ENCODE measurements at regions not wholly inside any gene's neighbourhood (a gene's known extent, or its start where the extent isn't known, plus 50 kb on each side); places are given as distances from the start of the nearest gene placed in this dataset.

DNA sequence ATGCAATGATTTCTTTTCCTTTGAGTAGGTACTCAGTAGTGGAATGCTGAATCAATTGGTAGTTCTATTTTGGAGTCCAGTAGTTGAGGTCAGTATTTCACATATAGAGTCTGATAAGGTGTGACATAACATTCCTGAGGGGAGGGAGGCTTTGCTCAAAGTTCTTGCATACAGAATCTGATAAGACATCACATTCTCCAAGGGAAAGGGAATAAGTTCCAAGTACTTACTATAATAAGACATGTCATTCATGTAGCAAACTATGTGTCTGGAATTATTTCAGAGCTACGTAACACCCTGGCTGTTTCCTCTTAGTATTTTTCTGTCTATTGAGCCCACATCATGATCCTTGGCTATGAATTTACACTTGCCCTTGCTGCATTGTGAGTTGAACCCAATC is 74.3 kb upstream of the POM121L12 start:
- Histone ChIP-seq H3K4me3 (ENCODE audit: low read length) (no peak overlapping the region), H3F3A (ENCODE audit: control insufficient read depth, insufficient read depth) (no peaks in the 10 kb centered on the region), H3K27ac (ENCODE audit: low read depth, low read length) (no peak overlapping the region), H3K27me3 (ENCODE audit: control insufficient read depth, low read length) (no peaks in the 10 kb centered on the region), H3K9me3 (ENCODE audit: control insufficient read depth, insufficient read depth, low read length) (no peaks in the 10 kb centered on the region), H3K79me2 (ENCODE audit: control insufficient read depth, low read length) (no peaks in the 10 kb centered on the region), H3K4me1 (ENCODE audit: control insufficient read depth, low read length) (no peaks in the 10 kb centered on the region), H4K20me1 (ENCODE audit: control insufficient read depth, insufficient read depth, low read depth, low read length) (no peaks in the 10 kb centered on the region), H3K36me3 (ENCODE audit: control insufficient read depth, low read length) (no peaks in the 10 kb centered on the region), H3K4me2 (ENCODE audit: low read length) (no peak overlapping the region), H3K9me2 (replicated peaks; ENCODE audit: control insufficient read depth, low read length) (no peaks in the 10 kb centered on the region)
- TF ChIP-seq, protein P1, sequence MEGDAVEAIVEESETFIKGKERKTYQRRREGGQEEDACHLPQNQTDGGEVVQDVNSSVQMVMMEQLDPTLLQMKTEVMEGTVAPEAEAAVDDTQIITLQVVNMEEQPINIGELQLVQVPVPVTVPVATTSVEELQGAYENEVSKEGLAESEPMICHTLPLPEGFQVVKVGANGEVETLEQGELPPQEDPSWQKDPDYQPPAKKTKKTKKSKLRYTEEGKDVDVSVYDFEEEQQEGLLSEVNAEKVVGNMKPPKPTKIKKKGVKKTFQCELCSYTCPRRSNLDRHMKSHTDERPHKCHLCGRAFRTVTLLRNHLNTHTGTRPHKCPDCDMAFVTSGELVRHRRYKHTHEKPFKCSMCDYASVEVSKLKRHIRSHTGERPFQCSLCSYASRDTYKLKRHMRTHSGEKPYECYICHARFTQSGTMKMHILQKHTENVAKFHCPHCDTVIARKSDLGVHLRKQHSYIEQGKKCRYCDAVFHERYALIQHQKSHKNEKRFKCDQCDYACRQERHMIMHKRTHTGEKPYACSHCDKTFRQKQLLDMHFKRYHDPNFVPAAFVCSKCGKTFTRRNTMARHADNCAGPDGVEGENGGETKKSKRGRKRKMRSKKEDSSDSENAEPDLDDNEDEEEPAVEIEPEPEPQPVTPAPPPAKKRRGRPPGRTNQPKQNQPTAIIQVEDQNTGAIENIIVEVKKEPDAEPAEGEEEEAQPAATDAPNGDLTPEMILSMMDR (IDR thresholded peaks at IDR 0.05; ENCODE audit: low read depth, low read length, poor library complexity, severe bottlenecking) = no peak

DNA sequence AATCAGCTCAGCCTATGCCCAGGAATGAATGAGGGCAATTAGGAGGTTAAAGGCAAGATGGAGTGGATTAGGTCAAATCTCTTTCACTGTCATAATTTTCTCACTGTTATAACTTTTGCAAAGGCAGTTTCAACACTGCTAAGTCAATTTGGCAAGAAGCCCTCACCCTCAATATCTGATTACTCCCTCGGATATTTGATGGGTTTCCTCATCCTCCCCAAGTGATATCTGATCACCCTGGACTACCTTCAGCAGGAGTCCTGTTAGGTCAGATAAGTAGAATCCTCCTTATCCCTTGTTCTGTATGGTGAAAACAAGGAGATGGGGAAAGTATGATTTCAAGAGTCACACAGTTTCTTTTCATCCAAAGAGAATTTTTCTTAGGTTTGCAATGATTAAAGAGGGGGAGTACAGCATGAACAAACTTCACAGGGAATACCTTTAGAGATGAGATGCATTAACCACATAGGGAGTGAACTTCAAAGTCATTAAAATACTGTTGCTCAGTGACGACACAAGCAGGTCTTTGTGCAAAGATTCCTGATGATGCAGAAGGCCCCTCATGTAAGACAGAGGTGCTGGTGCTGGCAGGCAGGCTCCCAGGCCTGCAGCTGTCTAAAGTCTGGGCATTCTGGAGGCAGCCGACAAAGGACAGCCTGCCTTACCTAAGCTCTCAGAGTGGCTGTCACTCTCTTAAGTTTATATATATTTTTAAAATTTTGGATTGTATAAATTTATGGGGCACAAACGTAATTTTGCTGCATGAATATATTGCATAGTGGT is 75.4 kb upstream of the POM121L12 start:
- TF ChIP-seq, protein P1 (IDR thresholded peaks at IDR 0.05; ENCODE audit: low read depth, low read length, poor library complexity, severe bottlenecking) = no peak
- no peak for TF ChIP-seq EZH2phosphoT487 (IDR thresholded peaks at IDR 0.05; ENCODE audit: borderline replicate concordance, low read length)
- no peaks in the 10 kb centered on the region for H3K36me3 ChIP-seq (ENCODE audit: control insufficient read depth, low read length)
- no peak overlapping the region for H3K4me2 ChIP-seq (ENCODE audit: low read length)
- no peaks in the 10 kb centered on the region for H3K4me1 ChIP-seq (ENCODE audit: control insufficient read depth, low read length)
- no peaks in the 10 kb centered on the region for H3K27me3 ChIP-seq (ENCODE audit: control insufficient read depth, low read length)
- H3K4me3 ChIP-seq (ENCODE audit: low read length) = no peak overlapping the region
- H3K9me3 ChIP-seq (ENCODE audit: control insufficient read depth, insufficient read depth, low read length) = no peaks in the 10 kb centered on the region
- H3K27ac ChIP-seq (ENCODE audit: low read depth, low read length) = no peak overlapping the region
- no peaks in the 10 kb centered on the region for H3K9me2 ChIP-seq (replicated peaks; ENCODE audit: control insufficient read depth, low read length)
- no peaks in the 10 kb centered on the region for H3K79me2 ChIP-seq (ENCODE audit: control insufficient read depth, low read length)
- H4K20me1 ChIP-seq (ENCODE audit: control insufficient read depth, insufficient read depth, low read depth, low read length) = no peaks in the 10 kb centered on the region
- no peaks in the 10 kb centered on the region for H3F3A ChIP-seq (ENCODE audit: control insufficient read depth, insufficient read depth)

DNA sequence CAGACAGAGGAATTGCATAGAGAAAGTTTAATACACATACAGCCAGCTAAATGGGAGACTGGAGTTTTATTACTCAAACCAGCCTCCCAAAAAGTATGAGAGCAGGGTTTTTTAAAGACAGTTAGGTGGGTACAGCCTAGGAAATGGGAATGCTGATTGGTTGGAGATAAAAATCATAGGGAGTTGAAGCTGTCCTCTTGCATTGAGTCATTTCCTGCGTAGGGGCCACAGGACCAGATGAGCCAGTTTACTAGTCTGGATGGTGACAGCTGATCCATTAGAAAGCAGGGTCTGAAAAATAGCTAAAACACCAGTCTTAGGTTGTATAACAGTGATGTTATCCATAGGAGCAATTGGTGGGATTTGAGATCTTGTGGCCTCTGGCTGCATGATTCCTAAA is 76.1 kb upstream of the POM121L12 start:
- H3K9me2 ChIP-seq (replicated peaks; ENCODE audit: control insufficient read depth, low read length) = no peaks in the 10 kb centered on the region
- no peaks in the 10 kb centered on the region for H3K79me2 ChIP-seq (ENCODE audit: control insufficient read depth, low read length)
- H3F3A ChIP-seq (ENCODE audit: control insufficient read depth, insufficient read depth) = no peaks in the 10 kb centered on the region

More for the DNA sequence above, 76.1 kb upstream of the POM121L12 start:
- no peak overlapping the region for H3K4me2 ChIP-seq (ENCODE audit: low read length)
- H3K27ac ChIP-seq (ENCODE audit: low read depth, low read length) = no peak overlapping the region
- no peaks in the 10 kb centered on the region for H3K36me3 ChIP-seq (ENCODE audit: control insufficient read depth, low read length)
- no peaks in the 10 kb centered on the region for H3K27me3 ChIP-seq (ENCODE audit: control insufficient read depth, low read length)
- no peaks in the 10 kb centered on the region for H3K4me1 ChIP-seq (ENCODE audit: control insufficient read depth, low read length)
- TF ChIP-seq, protein P1 (IDR thresholded peaks at IDR 0.05; ENCODE audit: low read depth, low read length, poor library complexity, severe bottlenecking) = no peak
- TF ChIP-seq EZH2phosphoT487 (IDR thresholded peaks at IDR 0.05; ENCODE audit: borderline replicate concordance, low read length) = no peak
- H4K20me1 ChIP-seq (ENCODE audit: control insufficient read depth, insufficient read depth, low read depth, low read length) = no peaks in the 10 kb centered on the region
- no peaks in the 10 kb centered on the region for H3K9me3 ChIP-seq (ENCODE audit: control insufficient read depth, insufficient read depth, low read length)
- H3K4me3 ChIP-seq (ENCODE audit: low read length) = no peak overlapping the region

Data from DOHH2 (cell line).